GM11168 (cell line): ENCODE measurements at regions not wholly inside any gene's neighbourhood (a gene's known extent, or its start where the extent isn't known, plus 50 kb on each side); places are given as distances from the start of the nearest gene placed in this dataset.

ENCODE experiments used
- in situ Hi-C: fragments of 300-500 bp; cut with MboI; formaldehyde crosslinking; loops from one replicate; pipeline ENCODE4 v1.12.0; 2022; ENCODE audit warnings: low sequenced_read_pairs; ENCODE audit not compliant: unreplicated experiment

DNA sequence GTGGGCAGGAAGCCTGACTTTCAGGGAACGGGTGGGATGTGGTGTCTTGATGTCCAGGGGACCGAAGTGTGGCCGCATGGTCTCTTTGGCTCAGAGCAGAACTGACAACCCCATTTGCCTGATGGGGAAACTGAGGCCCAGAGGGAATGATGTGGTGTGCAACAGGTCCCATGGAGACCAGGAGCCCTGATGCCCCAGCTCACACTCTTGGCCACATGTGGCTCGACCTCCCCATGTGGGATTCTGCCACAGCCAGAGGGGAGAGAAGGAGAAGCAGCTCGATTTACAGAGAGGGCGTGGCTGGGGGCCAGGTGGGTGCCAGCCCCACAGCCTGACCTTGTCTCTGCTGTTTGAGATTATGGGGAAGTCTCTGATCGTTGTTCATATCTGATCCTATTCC is 128.1 kb downstream of the TEX29 start:
- in situ Hi-C loops = no loop called here

DNA sequence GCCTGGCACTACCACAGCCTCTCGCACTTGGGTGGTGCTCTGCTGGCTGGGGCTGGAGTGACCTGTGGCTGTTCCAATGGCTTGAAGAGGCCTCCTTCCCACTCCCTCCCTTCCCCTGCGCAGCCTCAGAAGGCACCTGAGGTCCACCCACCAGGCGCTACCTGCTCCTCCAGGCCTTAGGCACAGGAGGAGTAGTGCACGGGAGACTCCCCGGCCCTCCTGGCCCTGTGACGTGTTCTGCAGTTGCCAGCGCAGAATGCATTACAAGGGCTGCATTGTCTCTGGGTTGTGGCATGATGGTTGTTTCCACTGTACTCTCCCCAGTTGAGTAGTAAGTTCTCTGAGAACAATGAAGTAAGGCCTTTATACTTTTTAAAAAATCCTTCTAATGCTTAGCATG is 128.6 kb downstream of the TEX29 start:
- in situ Hi-C loops = no loop called here

DNA sequence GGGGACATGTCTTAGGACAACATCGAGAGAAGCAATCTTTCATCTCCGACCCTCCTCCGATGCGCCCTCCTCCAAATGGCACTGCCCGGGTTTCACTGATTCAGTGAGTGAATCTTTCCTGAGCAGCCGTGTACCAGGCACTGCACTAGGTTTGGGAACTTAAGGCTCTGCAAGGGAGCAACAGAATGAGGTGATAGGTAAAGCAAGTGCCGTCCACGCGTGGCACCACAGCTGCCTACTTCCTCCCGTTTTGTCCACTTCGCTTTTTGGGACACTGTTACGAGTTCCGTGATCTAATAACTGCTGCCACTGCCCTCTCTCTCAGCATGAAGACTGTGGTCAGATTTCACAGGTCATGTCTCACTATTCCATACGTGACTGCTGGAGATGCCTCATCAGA is 131.0 kb downstream of the TEX29 start:
- in situ Hi-C loops = no loop called here

DNA sequence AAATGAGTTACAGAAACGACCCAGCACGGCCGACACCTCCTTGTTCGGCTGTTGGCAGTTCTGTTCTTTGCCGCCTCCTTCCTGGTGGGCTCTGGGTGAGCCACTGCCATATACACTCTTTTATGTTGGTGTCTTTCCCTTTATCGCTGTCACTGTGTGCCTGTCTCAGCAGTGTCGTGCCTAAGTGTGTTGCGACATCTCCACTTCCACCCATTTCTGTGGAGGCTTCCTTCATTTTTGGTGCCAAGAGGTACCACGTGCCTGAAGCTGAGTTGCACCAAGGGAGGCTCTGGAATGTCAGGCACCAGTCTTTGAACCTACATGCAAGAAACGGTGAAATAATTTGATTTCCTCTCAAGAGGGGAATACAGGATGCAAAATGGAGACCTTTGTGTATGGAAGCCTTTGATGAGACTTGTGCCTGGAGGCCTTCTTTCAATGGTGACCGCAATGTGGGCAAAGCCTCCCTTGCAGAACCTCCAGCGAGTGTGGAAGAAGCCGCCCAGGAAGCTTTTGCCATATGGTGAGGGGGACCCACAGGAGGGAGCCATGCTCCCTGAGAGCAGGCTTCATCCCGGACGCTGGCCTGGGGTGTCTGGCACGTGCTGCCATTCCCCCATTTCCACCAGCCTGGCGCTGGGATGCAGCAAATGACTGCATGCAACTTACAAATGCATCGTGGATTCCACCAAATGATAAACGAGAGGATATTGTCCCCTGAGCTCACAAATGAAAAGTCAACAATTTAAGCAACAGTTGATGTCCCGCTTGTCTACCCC is 136.2 kb downstream of the TEX29 start:
- in situ Hi-C loops = no loop called here

DNA sequence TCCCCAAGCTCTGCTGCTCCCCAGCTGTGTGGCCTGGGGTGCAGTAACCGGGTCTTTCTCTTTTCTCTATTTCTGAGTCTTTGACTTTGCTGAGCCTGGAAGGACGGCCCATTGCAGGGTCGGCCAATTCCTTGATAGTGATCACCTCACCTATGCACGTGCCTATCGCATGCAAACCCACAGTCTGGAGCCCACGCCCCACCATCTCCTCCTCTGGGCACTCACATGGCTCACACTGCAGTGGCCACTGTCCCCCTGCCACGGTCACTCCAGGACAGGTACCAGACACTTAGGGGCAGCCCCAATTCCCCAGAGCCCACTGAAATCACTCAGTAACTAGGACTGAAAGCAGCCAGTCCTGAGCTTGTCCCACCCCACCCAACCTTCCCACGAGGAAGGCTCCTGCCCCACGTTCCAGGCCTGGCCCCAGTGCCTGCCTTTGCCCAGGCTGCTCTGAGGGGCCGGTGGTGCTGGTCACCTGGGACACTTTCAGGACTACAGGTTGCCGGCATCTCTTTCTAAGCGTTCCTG is 137.6 kb downstream of the TEX29 start:
- in situ Hi-C loops = no loop called here

DNA sequence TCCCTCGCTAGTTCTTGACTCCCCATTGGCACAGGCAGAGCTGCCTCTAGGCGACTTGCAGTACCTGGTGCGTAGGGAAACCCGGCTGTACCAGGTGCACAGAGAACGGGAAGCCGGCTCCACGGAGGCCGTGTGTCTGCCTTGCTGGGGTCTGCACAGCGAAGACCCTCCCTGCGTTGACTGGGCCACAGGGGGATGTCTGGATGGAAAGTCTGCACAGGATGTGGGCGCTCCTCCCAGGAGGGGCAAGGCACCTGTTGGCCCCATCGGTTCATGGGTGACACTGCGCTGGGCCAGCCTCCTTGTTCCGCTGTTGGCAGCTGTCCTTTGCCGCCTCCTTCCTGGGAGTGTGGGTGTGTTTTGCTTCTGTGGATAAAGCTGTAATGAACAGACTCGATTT is 138.3 kb downstream of the TEX29 start:
- in situ Hi-C loops = no loop called here

DNA sequence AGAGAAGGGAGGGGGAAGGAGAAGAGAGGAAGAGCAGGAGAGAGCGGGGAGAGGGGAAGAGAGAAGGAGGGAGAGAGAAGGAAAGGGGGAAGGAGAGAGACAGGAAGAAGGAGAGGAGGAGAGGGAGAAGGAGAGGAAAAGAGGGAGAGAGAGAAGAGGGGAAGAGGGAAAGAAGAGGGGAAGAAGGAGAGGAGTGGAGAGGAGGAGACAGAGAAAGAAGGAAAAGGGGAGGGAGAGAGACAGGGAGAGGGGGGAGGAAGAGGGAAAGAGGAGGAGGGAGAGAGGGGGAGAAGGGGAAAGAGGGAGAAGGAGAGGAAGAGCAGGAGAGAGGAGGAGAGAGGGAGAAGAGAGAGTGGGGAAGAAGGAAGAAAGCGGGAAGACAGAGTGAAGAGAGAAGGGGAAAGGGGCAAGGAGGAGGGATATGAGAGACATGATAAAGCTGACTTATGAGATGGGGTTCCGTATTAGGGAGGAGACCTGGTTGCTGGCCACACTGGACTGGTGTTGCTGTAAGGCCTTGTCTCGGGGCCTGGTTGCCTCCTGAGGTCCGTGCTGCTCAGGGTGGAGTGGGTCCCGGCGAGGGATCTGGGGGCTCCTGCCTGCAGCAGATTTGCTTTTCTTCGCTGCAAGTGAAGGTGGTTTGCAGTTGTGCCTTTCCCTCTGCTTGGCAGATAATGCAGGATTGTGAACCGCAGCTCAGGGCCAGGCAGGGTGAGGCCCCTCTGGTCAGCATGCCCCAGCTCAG is 139.5 kb downstream of the TEX29 start:
- in situ Hi-C loops = no loop called here

DNA sequence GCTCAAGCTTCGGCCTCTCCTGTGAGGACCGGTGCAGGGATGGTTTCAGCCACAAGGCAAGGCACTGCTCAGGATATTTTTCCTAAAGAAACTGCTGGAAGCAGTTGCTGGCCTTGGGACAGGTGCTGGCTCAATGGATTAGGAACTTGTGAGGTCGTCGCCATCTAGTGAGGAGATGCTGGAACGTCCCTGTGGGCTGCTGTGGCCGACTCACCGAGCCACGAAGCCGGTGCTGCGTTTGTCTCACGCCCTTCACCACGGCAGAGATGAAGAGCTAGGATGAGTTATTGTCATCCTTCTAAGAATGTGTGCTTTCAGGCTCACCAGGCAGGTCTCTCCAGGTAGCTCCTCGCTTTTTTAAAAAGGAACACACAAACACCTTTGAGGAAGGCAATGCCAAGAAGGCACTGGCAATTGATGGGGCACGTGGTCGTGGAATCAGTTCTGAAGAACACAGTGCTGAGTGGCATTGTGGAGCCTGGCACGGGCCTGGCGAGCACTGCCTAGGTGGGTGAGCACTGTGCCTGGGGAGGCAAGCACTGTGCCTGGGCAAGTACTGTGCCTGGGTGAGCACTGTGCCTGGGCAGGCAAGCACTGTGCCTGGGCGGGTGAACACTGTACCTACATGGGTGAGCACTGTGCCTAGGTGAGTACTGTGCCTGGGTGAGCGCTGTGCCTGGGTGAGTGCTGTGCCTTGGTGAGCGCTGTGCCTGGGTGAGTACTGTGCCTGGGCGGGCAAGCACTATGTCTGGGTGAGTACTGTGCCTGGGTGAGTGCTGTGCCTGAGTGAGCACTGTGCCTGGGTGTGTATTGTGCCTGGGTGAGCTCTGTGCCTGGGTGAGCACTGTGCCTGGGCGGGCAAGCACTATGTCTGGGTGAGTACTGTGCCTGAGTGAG is 140.4 kb downstream of the TEX29 start:
- in situ Hi-C loops = no loop called here

DNA sequence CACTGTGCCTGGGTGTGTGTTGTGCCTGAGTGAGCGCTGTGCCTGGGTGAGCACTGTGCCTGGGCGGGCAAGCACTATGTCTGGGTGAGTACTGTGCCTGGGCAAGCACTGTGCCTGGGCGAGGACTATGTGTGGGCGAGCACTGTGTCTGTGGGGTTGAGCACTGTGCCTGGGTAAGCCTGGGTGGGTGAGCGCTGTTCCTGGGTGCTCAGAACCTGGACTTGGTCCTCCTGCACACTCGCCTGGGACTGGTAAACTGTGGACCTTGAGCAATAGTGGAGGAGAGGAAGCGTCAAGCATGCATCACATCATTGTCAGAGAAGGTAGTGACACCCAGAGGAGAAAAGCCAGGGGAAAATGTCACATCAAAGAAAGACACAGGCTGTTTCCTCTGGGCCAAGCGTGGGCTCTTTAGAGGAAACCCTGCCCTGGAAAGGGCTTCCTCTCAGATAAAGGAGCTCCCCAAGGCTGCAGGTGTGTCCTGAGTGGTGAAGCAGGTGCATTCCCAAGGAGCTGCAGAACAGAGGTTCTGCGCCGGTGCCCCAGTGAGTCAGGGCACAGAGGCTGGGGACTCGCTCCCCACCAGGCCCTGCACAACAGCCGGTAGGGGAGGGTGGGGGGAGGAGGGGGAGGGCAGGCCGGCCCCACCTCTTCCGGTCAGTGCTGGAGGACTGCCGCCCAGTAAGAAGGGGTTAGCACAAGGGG is 141.2 kb downstream of the TEX29 start:
- in situ Hi-C loops = no loop called here

DNA sequence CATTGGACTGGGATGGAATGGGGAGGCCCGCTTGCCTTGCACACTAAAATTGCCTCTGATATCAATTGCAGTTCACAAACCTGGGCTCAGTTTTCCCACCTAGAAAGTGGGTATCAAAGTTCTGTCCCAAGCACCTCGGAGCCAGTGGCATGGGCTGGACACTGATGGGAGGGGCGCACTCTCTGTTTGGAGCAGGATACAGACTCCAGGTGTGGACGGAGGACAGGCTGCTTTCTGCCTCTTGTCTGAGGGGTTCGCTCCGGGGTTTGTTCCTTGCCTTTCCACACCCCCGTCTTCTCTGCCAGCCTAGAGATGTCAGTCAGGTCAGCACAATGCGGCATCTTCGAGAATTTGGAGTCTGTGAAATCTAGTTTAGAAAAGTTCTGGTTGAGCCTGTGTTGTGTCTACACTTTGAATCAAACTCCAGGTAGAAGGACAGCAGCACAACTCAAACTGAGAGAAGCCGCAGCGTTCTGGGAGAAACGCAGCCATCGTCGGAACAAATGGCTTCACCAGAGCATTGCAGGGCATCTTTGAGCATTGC is 141.9 kb downstream of the TEX29 start:
- in situ Hi-C loops = no loop called here

DNA sequence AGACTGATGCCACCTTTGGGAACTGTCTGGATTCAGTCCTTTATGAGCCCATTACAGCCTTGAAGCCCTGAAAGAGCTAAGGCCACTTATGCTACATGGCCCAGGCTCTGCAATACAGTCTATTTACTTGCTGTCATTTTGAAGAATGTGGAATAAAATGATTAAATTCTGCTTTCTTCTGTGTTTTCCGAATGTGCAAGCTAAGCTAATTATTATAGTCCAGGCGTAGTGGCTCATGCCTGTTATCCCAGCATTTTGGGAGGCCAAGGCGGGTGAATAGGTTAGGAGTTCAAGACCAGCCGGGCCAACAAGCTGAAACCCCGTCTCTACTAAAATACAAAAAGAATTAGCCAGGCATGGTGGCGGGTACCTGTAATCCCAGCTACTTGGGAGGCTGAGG is 142.5 kb downstream of the TEX29 start:
- in situ Hi-C loops = no loop called here

DNA sequence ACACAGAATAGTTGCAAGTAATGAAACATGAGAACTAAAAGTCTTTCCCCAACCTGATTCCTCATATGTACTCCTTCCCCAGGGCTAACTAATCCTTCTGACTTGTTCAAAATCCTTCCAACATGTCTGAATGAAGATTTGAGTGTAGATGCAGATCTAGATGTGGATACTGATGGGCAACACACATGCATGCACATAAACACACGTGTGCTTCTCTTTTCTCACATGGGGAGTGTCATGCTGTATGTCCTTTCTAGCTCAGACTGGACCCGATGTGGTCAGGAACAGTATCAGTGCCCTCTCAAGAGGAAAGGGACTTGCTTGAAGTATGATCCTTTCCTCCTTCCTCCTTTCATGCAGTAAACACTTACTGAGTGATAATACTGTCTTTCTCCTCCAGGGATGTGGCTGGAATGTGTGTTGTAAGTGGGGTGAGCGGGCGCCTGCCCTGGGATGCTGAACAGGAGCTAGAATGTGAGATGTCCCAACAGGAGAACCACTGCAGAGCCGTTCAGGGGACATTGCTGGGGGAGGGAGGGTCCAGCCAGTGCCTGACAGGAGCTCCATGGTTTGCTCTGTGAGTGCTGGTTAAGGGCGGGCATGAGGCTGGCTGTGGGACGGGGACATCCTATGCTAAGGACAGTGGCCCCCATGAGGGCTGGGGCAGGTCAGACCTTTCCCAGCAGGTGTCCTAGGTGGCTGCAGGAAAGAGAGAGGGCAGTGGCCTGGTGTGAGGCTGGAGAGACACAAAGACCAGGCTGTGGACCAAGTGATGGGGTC is 146.9 kb downstream of the TEX29 start:
- in situ Hi-C loops = no loop called here

DNA sequence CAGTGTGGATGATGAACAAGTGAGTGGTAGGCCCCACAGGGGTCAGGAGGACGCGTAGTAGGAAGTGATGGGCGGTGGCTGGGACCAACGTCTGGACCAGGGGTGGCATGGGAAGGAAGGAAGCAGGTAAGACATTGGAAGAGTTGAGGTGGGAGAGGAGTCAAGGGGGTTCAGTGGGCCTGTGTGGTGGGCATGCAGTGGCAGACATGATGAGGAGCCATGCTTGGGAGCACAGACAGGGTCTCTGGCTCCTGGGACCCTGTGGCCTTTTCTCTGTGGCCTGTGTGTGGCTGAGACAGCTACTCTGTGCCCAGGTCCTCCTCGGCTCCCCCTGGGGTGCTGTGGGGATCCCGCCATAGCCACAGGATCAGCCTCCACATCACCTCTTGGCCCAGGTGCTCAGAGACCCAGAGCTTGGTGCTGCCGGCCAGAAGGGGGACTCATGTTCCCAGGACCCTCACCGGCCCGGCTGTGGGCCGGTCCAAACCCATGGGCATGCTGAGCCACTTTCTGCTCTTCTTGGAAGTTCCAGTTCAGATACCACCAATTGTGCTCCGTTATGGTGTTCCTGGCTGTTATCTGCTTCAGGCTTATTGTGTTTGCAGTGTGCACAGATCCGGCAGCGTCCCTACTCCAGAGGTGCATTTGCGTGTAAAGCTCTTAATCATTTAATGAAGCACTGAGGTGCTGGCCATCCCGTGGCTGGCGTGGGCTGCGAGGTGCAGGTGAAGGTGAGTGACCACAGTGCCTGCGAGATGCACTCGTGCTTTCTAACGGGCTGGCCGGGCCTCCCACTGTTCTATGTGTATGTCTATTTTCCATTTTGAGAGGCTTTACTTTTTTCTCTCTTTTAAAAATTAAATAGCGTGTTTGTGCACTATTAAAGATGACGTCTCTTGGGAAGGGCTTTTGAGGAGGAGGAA is 147.9 kb downstream of the TEX29 start:
- in situ Hi-C loops = no loop called here

DNA sequence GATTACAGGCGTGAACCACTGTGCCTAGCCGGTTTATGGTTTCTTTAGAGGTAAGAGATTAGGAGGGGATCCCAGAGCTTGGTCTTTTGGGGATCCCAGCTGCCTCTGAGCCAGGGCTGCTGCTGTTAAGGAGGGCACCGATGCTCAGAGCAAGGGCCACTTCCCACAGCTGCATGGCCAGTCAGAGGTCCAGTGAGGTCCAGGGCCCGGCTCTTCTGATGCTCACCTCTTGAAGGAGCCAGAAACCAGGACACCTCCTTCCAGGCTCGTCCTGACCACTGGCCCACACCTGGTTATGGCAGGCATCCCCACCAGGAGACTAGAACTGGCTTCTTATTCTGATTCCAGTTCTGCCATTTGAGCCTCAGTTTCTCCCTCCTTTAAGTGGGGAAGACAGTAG is 149.0 kb downstream of the TEX29 start:
- in situ Hi-C loops = no loop called here

DNA sequence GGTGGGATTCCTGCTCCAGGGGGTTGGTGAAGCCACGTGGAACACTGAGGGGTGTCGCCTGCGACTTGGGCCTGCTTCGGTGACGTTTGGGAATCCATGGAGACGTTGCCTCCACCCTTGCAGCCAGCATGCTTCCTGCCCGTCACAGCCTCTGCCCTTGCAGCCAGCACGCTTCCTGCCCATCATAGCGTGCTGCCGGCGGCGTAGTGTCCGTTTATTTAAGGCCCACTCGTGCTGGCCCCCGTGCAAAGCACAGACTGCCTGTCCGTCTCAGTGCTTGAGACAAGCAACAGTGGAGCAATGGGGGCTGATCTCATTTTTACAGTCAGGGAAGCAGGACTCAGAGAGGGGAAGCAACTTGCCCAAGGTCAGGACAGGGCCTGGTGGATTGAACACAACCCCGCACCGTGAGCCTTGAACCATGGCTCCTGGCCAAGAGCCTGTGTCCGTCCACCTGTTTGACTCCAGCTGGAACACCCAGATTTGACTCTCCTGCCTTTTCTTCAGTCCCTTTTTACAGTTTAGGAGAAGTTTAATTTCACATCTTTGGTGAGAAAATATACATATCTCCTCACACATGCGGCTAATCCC is 149.6 kb downstream of the TEX29 start:
- in situ Hi-C loops = loop anchor here (10.0 kb wide), 1 partner anchor 975 kb away; no protein-coding TSS in a partner anchor

DNA sequence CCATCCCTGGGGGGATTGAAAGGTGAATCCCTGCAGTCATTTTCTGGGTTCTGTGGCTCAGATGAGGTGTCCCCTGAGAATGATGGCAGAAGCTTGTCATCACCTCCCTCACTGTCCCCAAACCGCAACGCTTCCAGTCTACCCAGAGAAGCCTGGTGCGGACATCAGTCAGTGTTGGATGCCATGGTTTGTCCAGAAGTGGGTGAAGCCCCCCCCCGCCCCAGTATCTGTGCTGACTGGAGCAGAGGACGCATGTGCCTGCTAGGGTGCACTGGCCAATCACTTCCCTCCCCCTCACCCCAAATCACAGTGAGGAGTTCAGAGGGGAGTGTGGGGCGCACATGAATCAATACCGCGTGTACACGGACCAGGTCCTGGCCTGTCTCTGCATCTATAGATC is 150.5 kb downstream of the TEX29 start:
- in situ Hi-C loops = loop anchor here (10.0 kb wide), 1 partner anchor 974 kb away; no protein-coding TSS in a partner anchor

DNA sequence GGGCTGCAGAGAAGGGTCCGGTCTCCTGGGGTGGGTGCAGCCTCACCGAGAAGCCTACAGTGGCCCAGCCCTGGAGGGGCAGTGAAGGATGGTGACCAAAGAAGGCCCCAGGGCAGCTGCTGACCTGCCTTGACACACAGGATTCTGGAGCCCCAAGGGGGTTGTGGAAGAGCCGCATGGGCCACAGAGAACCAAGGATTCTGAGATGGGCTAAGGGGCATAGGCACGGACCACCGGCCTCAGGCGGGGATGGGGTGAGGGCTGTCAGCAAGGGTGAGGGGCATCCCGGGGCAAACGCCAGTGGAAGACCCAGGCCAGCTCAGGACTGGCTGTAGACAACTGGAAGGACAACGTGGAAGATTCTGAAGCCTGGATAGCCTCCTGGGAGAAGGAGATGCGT is 151.6 kb downstream of the TEX29 start:
- in situ Hi-C loops = loop anchor here (10.0 kb wide), 1 partner anchor 973 kb away; no protein-coding TSS in a partner anchor
